B cell (primary cell): ENCODE measurements at regions not wholly inside any gene's neighbourhood (a gene's known extent, or its start where the extent isn't known, plus 50 kb on each side); places are given as distances from the start of the nearest gene placed in this dataset.

Experiments
- CTCF ChIP-seq: fragments of 200-600 bp; IDR thresholded peaks from one replicate; pipeline ENCODE4 v1.8.0; 2022; ENCODE audit warnings: antibody characterized with exemption, mild to moderate bottlenecking
- EZH2 ChIP-seq: IDR thresholded peaks from 2 replicates; pipeline ENCODE4 v1.6.1; 2012; ENCODE audit warnings: borderline replicate concordance, low read depth, mild to moderate bottlenecking, moderate library complexity, low read length; ENCODE audit not compliant: insufficient read depth, poor library complexity, severe bottlenecking

- no peak for TF ChIP-seq EZH2
- no peak for TF ChIP-seq CTCF
Observed at GRCh38 chr9:683509-684021, 157.9 kb upstream of the DMRT1 start.
